ENCODE measurements at regions not wholly inside any gene's neighbourhood (a gene's known extent, or its start where the extent isn't known, plus 50 kb on each side); places are given as distances from the start of the nearest gene placed in this dataset.
"Not testable (repeated sequence)": the region's sequence is repeated elsewhere in the genome, so short reads cannot be mapped to it uniquely, and the experiment has no call there.

GRCh38 chr4:97325751-97326150 lies 817.5 kb downstream of the STPG2 start:
- CTCF ChIA-PET; H3K27ac ChIP-seq (ENCODE audit: low read length); H3K9me3 ChIP-seq (ENCODE audit: control insufficient read depth, insufficient read depth, low read depth, low read length); H3K36me3 ChIP-seq (ENCODE audit: control insufficient read depth, insufficient read depth, low read length); H3K4me1 ChIP-seq (ENCODE audit: control insufficient read depth, insufficient read depth, low read length); BruUV-seq (replicated peaks); in situ Hi-C loops (cut with HindIII; ENCODE audit: low pct_unique_long_range_greater_than_20kb, low sequenced_read_pairs); ATAC-seq; DNase-seq (ENCODE audit: low read depth, low spot score); POLR2A ChIA-PET; H3K27me3 ChIP-seq (ENCODE audit: control insufficient read depth, insufficient read depth, low read length); H3K4me3 ChIP-seq (ENCODE audit: low read depth in 2 of 2, low read length in 2 of 2); intact Hi-C loops (cut with micrococcal nuclease; ENCODE audit: unreplicated experiment): not testable (repeated sequence)

- H3K9me3 ChIP-seq (ENCODE audit: control insufficient read depth, insufficient read depth, low read depth, low read length): no peaks in the 10 kb centered on the region
- POLR2A ChIA-PET: no interaction called here
- no TSS peak for BruUV-seq (replicated peaks)
- ATAC-seq (no peak), DNase-seq (ENCODE audit: low read depth, low spot score) (no peak)
- H3K36me3 ChIP-seq (ENCODE audit: control insufficient read depth, insufficient read depth, low read length): no peaks in the 10 kb centered on the region
- H3K4me1 ChIP-seq (ENCODE audit: control insufficient read depth, insufficient read depth, low read length): no peaks in the 10 kb centered on the region
- in situ Hi-C loops (cut with HindIII; ENCODE audit: low pct_unique_long_range_greater_than_20kb, low sequenced_read_pairs): no loop called here
- CTCF ChIA-PET: no interaction called here
- no peak overlapping the region for H3K27ac ChIP-seq (ENCODE audit: low read length)
- intact Hi-C loops (cut with micrococcal nuclease; ENCODE audit: unreplicated experiment): no loop called here
- H3K27me3 ChIP-seq (ENCODE audit: control insufficient read depth, insufficient read depth, low read length): no peaks in the 10 kb centered on the region
- no peak overlapping the region for H3K4me3 ChIP-seq (ENCODE audit: low read depth in 2 of 2, low read length in 2 of 2)
- no peak for TF ChIP-seq TCF7L2 (IDR thresholded peaks at IDR 0.05; ENCODE audit: low read depth, low read length)
- no peak for TF ChIP-seq REST (IDR thresholded peaks at IDR 0.05; ENCODE audit: insufficient read depth in 1 of 2, low read depth in 2 of 2, low read length in 1 of 2)
- TF ChIP-seq CTCF (IDR thresholded peaks at IDR 0.05): no peak
- no peak for TF ChIP-seq POLR2AphosphoS5 (IDR thresholded peaks at IDR 0.05; ENCODE audit: low read depth, low read length)
- no peak for TF ChIP-seq SIN3A (IDR thresholded peaks at IDR 0.05; ENCODE audit: borderline replicate concordance, insufficient read depth, low read depth, low read length)
Observed at GRCh38 chr4:97330917-97331316, 812.4 kb downstream of the STPG2 start.

- Histone ChIP-seq H3K27ac (ENCODE audit: low read length) (no peak overlapping the region), H3K4me1 (ENCODE audit: control insufficient read depth, insufficient read depth, low read length) (no peaks in the 10 kb centered on the region), H3K27me3 (ENCODE audit: control insufficient read depth, insufficient read depth, low read length) (no peaks in the 10 kb centered on the region), H3K4me3 (ENCODE audit: low read depth in 2 of 2, low read length in 2 of 2) (no peak overlapping the region), H3K36me3 (ENCODE audit: control insufficient read depth, insufficient read depth, low read length) (no peaks in the 10 kb centered on the region), H3K9me3 (ENCODE audit: control insufficient read depth, insufficient read depth, low read depth, low read length) (no peaks in the 10 kb centered on the region)
- DNase-seq (ENCODE audit: low read depth, low spot score) (no peak), ATAC-seq (no peak)
- intact Hi-C loops (cut with micrococcal nuclease; ENCODE audit: unreplicated experiment) (no loop called here), in situ Hi-C loops (cut with HindIII; ENCODE audit: low pct_unique_long_range_greater_than_20kb, low sequenced_read_pairs) (no loop called here)
- TF ChIP-seq REST (IDR thresholded peaks at IDR 0.05; ENCODE audit: insufficient read depth in 1 of 2, low read depth in 2 of 2, low read length in 1 of 2) (no peak), TCF7L2 (IDR thresholded peaks at IDR 0.05; ENCODE audit: low read depth, low read length) (no peak), SIN3A (IDR thresholded peaks at IDR 0.05; ENCODE audit: borderline replicate concordance, insufficient read depth, low read depth, low read length) (no peak), CTCF (IDR thresholded peaks at IDR 0.05) (no peak), POLR2AphosphoS5 (IDR thresholded peaks at IDR 0.05; ENCODE audit: low read depth, low read length) (no peak)
- CTCF ChIA-PET: no interaction called here
- no TSS peak for BruUV-seq (replicated peaks)
- POLR2A ChIA-PET: no interaction called here
Observed at GRCh38 chr4:97334348-97334747, 808.9 kb downstream of the STPG2 start.

Measured in Panc1 (cell line).